GM23338 (cell line): ENCODE measurements at regions not wholly inside any gene's neighbourhood (a gene's known extent, or its start where the extent isn't known, plus 50 kb on each side); places are given as distances from the start of the nearest gene placed in this dataset.
"Not testable (repeated sequence)": the region's sequence is repeated elsewhere in the genome, so short reads cannot be mapped to it uniquely, and the experiment has no call there.

Source experiments
- ATAC-seq: fragments of 200-7000 bp; cut with Tn5 transposase; 3 replicates; pipeline ENCODE4 v1.9.1; 2020
- DNase-seq: peaks from one replicate; pipeline ENCODE4 v3.0.0-alpha.2; 2015; ENCODE audit warnings: low spot score
- H2AFZ ChIP-seq: fragments of 200-600 bp; sonication (generic); 2 replicates; pipeline ENCODE4 v1.8.0; 2016; ENCODE audit warnings: antibody characterized with exemption, mild to moderate bottlenecking, moderate library complexity
- H3F3A ChIP-seq: fragments of 200-600 bp; sonication (generic); replicated peaks from 2 replicates; pipeline ENCODE4 v1.8.0; 2017; ENCODE audit warnings: antibody characterized with exemption, mixed run types, low read depth
- H3K27ac ChIP-seq: fragments of 200-600 bp; sonication (generic); 2 replicates; pipeline ENCODE4 v1.6.1; 2016; ENCODE audit warnings: low read depth
- H3K27me3 ChIP-seq: fragments of 200-600 bp; sonication (generic); 2 replicates; pipeline ENCODE4 v1.8.0; 2016; ENCODE audit warnings: mild to moderate bottlenecking, mixed run types, moderate library complexity; ENCODE audit not compliant: insufficient read depth
- H3K36me3 ChIP-seq: fragments of 200-600 bp; sonication (generic); 2 replicates; pipeline ENCODE4 v1.8.0; 2016; ENCODE audit warnings: mild to moderate bottlenecking; ENCODE audit not compliant: insufficient read depth
- H3K4me1 ChIP-seq: fragments of 200-600 bp; sonication (generic); 2 replicates; pipeline ENCODE4 v1.8.0; 2016; ENCODE audit warnings: mild to moderate bottlenecking, moderate library complexity; ENCODE audit not compliant: insufficient read depth
- H3K4me2 ChIP-seq: fragments of 200-600 bp; sonication (generic); 2 replicates; pipeline ENCODE4 v1.7.1; 2017; ENCODE audit warnings: mixed run types
- H3K4me3 ChIP-seq: fragments of 200-600 bp; sonication (generic); 2 replicates; pipeline ENCODE4 v1.6.1; 2016; ENCODE audit warnings: mixed run types
- H3K79me2 ChIP-seq: fragments of 200-600 bp; sonication (generic); replicated peaks from 2 replicates; pipeline ENCODE4 v1.8.0; 2017; ENCODE audit warnings: mild to moderate bottlenecking; ENCODE audit not compliant: insufficient read depth
- H3K9me2 ChIP-seq: fragments of 200-600 bp; sonication (generic); 2 replicates; pipeline ENCODE4 v1.8.0; 2017; ENCODE audit not compliant: insufficient read depth
- H4K20me1 ChIP-seq: fragments of 200-600 bp; sonication (generic); replicated peaks from 2 replicates; pipeline ENCODE4 v1.8.0; 2017; ENCODE audit warnings: mild to moderate bottlenecking; ENCODE audit not compliant: insufficient read depth
- H3K27ac Mint-ChIP-seq: 2 replicates; pipeline ENCODE4 v1.8.0; 2020; ENCODE audit warnings: inconsistent platforms, mild to moderate bottlenecking, moderate library complexity, mixed read lengths
- H3K27me3 Mint-ChIP-seq: 3 replicates; pipeline ENCODE4 v1.8.0; 2022; ENCODE audit warnings: low read depth, mild to moderate bottlenecking, moderate library complexity, mixed read lengths, inconsistent platforms; ENCODE audit not compliant: insufficient read depth, poor library complexity
- H3K36me3 Mint-ChIP-seq: 3 replicates; pipeline ENCODE4 v1.8.0; 2021; ENCODE audit warnings: low read depth, mild to moderate bottlenecking, inconsistent platforms, moderate library complexity, mixed read lengths
- H3K4me1 Mint-ChIP-seq: 3 replicates; pipeline ENCODE4 v1.8.0; 2020; ENCODE audit warnings: mild to moderate bottlenecking, inconsistent platforms, mixed read lengths
- H3K4me3 Mint-ChIP-seq: 3 replicates; pipeline ENCODE4 v1.8.0; 2021; ENCODE audit warnings: moderate library complexity, mild to moderate bottlenecking, inconsistent platforms, mixed read lengths
- H3K9me3 Mint-ChIP-seq: 3 replicates; pipeline ENCODE4 v1.8.0; 2020; ENCODE audit warnings: moderate library complexity, mild to moderate bottlenecking, inconsistent platforms, mixed read lengths

- not testable (repeated sequence) for H3K27me3 Mint-ChIP-seq, H3K36me3 Mint-ChIP-seq, H3K27ac ChIP-seq, H3K4me2 ChIP-seq, DNase-seq, H4K20me1 ChIP-seq, H3K36me3 ChIP-seq, H3F3A ChIP-seq, H3K9me2 ChIP-seq, H3K27me3 ChIP-seq, H3K4me1 Mint-ChIP-seq, H3K4me1 ChIP-seq, H3K9me3 Mint-ChIP-seq, H3K79me2 ChIP-seq, H2AFZ ChIP-seq, H3K4me3 Mint-ChIP-seq, H3K4me3 ChIP-seq, H3K27ac Mint-ChIP-seq, ATAC-seq
Measured at GRCh38 chr17:45605751-45606150, 115.2 kb upstream of the PLEKHM1 start.

GRCh38 chr17:45619984-45620405, 129.5 kb upstream of the PLEKHM1 start:
- H3K36me3 ChIP-seq, H2AFZ ChIP-seq, H3K27ac Mint-ChIP-seq, H3K4me1 Mint-ChIP-seq, H3K36me3 Mint-ChIP-seq, H3K79me2 ChIP-seq, H3F3A ChIP-seq, H3K27me3 Mint-ChIP-seq, H3K4me1 ChIP-seq, H3K9me2 ChIP-seq, H3K4me2 ChIP-seq, H3K4me3 ChIP-seq, H3K27me3 ChIP-seq, H3K27ac ChIP-seq, H4K20me1 ChIP-seq, H3K9me3 Mint-ChIP-seq, H3K4me3 Mint-ChIP-seq, DNase-seq: not testable (repeated sequence)
- ATAC-seq = peak; percentile 78

GRCh38 chr17:45620468-45620867, 129.9 kb upstream of the PLEKHM1 start:
- not testable (repeated sequence) for H3F3A ChIP-seq, H3K27ac ChIP-seq, H4K20me1 ChIP-seq, H3K4me3 Mint-ChIP-seq, H3K27me3 Mint-ChIP-seq, H3K4me1 Mint-ChIP-seq, H3K9me3 Mint-ChIP-seq, H3K4me1 ChIP-seq, H3K27me3 ChIP-seq, H3K9me2 ChIP-seq, H2AFZ ChIP-seq, H3K36me3 ChIP-seq, H3K36me3 Mint-ChIP-seq, H3K79me2 ChIP-seq, H3K27ac Mint-ChIP-seq
- ATAC-seq (peak; percentile 96), DNase-seq (peak; percentile 31)
- Histone ChIP-seq H3K4me3 (peak overlapping the region; percentile 52; the same call in 1 of the 2 replicates), H3K4me2 (peak overlapping the region; percentile 60; the same call in 1 of the 2 replicates)

- not testable (repeated sequence) for H3K79me2 ChIP-seq, H3K36me3 Mint-ChIP-seq, H3K27me3 ChIP-seq, H3K27me3 Mint-ChIP-seq, H4K20me1 ChIP-seq, H3K36me3 ChIP-seq, H3K4me1 Mint-ChIP-seq, H3F3A ChIP-seq, DNase-seq, H3K27ac Mint-ChIP-seq, H3K27ac ChIP-seq, H3K9me3 Mint-ChIP-seq, H3K4me1 ChIP-seq, H3K9me2 ChIP-seq, H2AFZ ChIP-seq
- ATAC-seq = peak; percentile 56
- peak overlapping the region; percentile 75 for H3K4me2 ChIP-seq
- H3K4me3 ChIP-seq = peak overlapping the region; percentile 52
- H3K4me3 Mint-ChIP-seq = peak overlapping the region; percentile 46
Measured at GRCh38 chr17:45621087-45621486, 130.6 kb upstream of the PLEKHM1 start.

- not testable (repeated sequence) for H3K79me2 ChIP-seq, H3K27ac Mint-ChIP-seq, H3K27me3 Mint-ChIP-seq, H2AFZ ChIP-seq, H3K36me3 ChIP-seq, H3K4me3 ChIP-seq, H3K9me2 ChIP-seq, H4K20me1 ChIP-seq, H3K4me1 Mint-ChIP-seq, H3K27me3 ChIP-seq, H3K4me1 ChIP-seq, H3K9me3 Mint-ChIP-seq, H3F3A ChIP-seq, DNase-seq, ATAC-seq, H3K27ac ChIP-seq, H3K4me2 ChIP-seq
- Mint-ChIP-seq H3K4me3 (peak overlapping the region; percentile 19; the same call in 1 of the 3 replicates), H3K36me3 (peaks cover 19% of the 10 kb centered on the region)
Measured at GRCh38 chr17:45622295-45622694, 131.8 kb upstream of the PLEKHM1 start.
